ENCODE measurements at regions not wholly inside any gene's neighbourhood (a gene's known extent, or its start where the extent isn't known, plus 50 kb on each side); places are given as distances from the start of the nearest gene placed in this dataset.

GRCh38 chr2:226078666-226079065, 679.2 kb downstream of the NYAP2 start:
- DNase-seq (ENCODE audit: low spot score) = no peak
- in situ Hi-C loops (cut with MboI; ENCODE audit: low pct_unique_long_range_greater_than_20kb, low sequenced_read_pairs, unreplicated experiment) = no loop called here
- no peak for TF ChIP-seq CTCF (IDR thresholded peaks at IDR 0.05; ENCODE audit: extremely low read depth, insufficient read depth, missing control alignments)

- TF ChIP-seq CTCF (IDR thresholded peaks at IDR 0.05; ENCODE audit: extremely low read depth, insufficient read depth, missing control alignments) = no peak
- no peak for DNase-seq (ENCODE audit: low spot score)
- in situ Hi-C loops (cut with MboI; ENCODE audit: low pct_unique_long_range_greater_than_20kb, low sequenced_read_pairs, unreplicated experiment) = no loop called here
Measured at GRCh38 chr2:226077841-226078240, 678.3 kb downstream of the NYAP2 start.

GRCh38 chr2:226077031-226077430, 677.5 kb downstream of the NYAP2 start:
- no peak for DNase-seq (ENCODE audit: low spot score)
- TF ChIP-seq CTCF (IDR thresholded peaks at IDR 0.05; ENCODE audit: extremely low read depth, insufficient read depth, missing control alignments) = no peak
- in situ Hi-C loops (cut with MboI; ENCODE audit: low pct_unique_long_range_greater_than_20kb, low sequenced_read_pairs, unreplicated experiment) = no loop called here

DNA sequence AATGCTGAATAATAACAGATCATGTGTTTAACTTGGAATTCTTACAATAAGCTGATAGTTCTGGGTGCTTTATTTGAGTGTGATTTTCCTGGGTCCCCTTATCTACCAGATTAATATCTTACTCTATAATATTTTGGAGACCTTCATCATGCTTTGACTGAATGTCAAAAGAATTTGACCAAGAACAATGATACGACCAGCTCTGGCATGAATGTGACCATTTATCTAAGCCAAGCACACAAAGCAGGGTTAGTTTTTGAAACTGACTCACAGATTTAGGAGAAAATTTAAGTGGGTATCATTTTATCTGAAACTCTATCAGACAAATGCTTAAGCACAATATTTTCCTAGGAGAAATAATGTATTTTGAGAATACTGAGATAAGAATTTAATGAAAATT, 677.0 kb downstream of the NYAP2 start:
- no peak for TF ChIP-seq CTCF (IDR thresholded peaks at IDR 0.05; ENCODE audit: extremely low read depth, insufficient read depth, missing control alignments)
- in situ Hi-C loops (cut with MboI; ENCODE audit: low pct_unique_long_range_greater_than_20kb, low sequenced_read_pairs, unreplicated experiment) = no loop called here
- DNase-seq (ENCODE audit: low spot score) = no peak

DNA sequence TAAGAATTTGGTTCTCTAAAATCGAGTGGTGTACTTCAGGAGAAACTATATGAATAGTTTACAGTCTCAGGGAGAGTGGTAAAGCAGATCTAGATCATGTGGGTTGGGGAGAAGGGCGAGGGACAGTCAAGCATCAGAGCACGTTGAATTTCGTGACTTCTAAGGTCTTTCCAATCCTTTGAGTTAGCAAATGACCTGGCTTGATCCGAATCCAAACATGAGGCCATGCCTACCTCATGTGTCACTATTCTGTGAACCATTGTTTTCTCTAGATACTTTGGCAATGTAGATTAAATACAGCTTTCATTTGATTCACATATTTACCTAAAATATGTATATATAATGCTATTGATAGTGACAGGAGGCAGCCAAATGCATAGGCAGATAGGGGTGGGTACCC, 674.9 kb downstream of the NYAP2 start:
- no peak for DNase-seq (ENCODE audit: low spot score)
- in situ Hi-C loops (cut with MboI; ENCODE audit: low pct_unique_long_range_greater_than_20kb, low sequenced_read_pairs, unreplicated experiment) = no loop called here
- no peak for TF ChIP-seq CTCF (IDR thresholded peaks at IDR 0.05; ENCODE audit: extremely low read depth, insufficient read depth, missing control alignments)

GRCh38 chr2:226073496-226074160, 674.1 kb downstream of the NYAP2 start:
- no peak for DNase-seq (ENCODE audit: low spot score)
- in situ Hi-C loops (cut with MboI; ENCODE audit: low pct_unique_long_range_greater_than_20kb, low sequenced_read_pairs, unreplicated experiment) = no loop called here
- no peak for TF ChIP-seq CTCF (IDR thresholded peaks at IDR 0.05; ENCODE audit: extremely low read depth, insufficient read depth, missing control alignments)
